NCI-H1048 (cell line): ENCODE measurements at regions not wholly inside any gene's neighbourhood (a gene's known extent, or its start where the extent isn't known, plus 50 kb on each side); places are given as distances from the start of the nearest gene placed in this dataset.

Experiments used
- DNase-seq: peaks from one replicate; lab custom pipeline; 2025; lab: John Stamatoyannopoulos, UW

GRCh38 chr9:29701971-29702370 is 2128.7 kb upstream of the C9orf72 start:
- DNase-seq: no peak

GRCh38 chr9:29714860-29715259 is 2141.6 kb upstream of the C9orf72 start:
- DNase-seq: no peak

- no peak for DNase-seq
Measured at GRCh38 chr9:29717631-29718030, 2144.3 kb upstream of the C9orf72 start.

- no peak for DNase-seq
Measured at GRCh38 chr9:29730163-29730562, 2156.9 kb upstream of the C9orf72 start.

GRCh38 chr9:29740518-29740917 is 2167.2 kb upstream of the C9orf72 start:
- no peak for DNase-seq

GRCh38 chr9:29741169-29741568 is 2167.9 kb upstream of the C9orf72 start:
- no peak for DNase-seq

- no peak for DNase-seq
Measured at GRCh38 chr9:29750062-29750461, 2176.8 kb upstream of the C9orf72 start.

- DNase-seq: no peak
Measured at GRCh38 chr9:29751226-29751625, 2177.9 kb upstream of the C9orf72 start.

- no peak for DNase-seq
Measured at GRCh38 chr9:29753638-29754037, 2180.4 kb upstream of the C9orf72 start.

GRCh38 chr9:29769019-29769418 is 2195.7 kb upstream of the C9orf72 start:
- no peak for DNase-seq

- DNase-seq: no peak
Measured at GRCh38 chr9:29773676-29774075, 2200.4 kb upstream of the C9orf72 start.

- no peak for DNase-seq
Measured at GRCh38 chr9:29775491-29775890, 2202.2 kb upstream of the C9orf72 start.

GRCh38 chr9:29778281-29778849 is 2205.1 kb upstream of the C9orf72 start:
- DNase-seq: no peak

- DNase-seq: no peak
Measured at GRCh38 chr9:29793970-29794369, 2220.7 kb upstream of the C9orf72 start.

GRCh38 chr9:29796291-29796952 is 2223.1 kb upstream of the C9orf72 start:
- DNase-seq: no peak

- no peak for DNase-seq
Measured at GRCh38 chr9:29798599-29798998, 2225.3 kb upstream of the C9orf72 start.

- no peak for DNase-seq
Measured at GRCh38 chr9:29799227-29799626, 2225.9 kb upstream of the C9orf72 start.

GRCh38 chr9:29800821-29801220 is 2227.5 kb upstream of the C9orf72 start:
- no peak for DNase-seq

- no peak for DNase-seq
Measured at GRCh38 chr9:29802454-29802853, 2229.2 kb upstream of the C9orf72 start.

GRCh38 chr9:29806937-29807618 is 2233.8 kb upstream of the C9orf72 start:
- DNase-seq: no peak

GRCh38 chr9:29816954-29817703 is 2243.8 kb upstream of the C9orf72 start:
- DNase-seq: no peak

- DNase-seq: no peak
Measured at GRCh38 chr9:29822458-29822857, 2249.2 kb upstream of the C9orf72 start.

GRCh38 chr9:29826421-29826820 is 2253.1 kb upstream of the C9orf72 start:
- DNase-seq: no peak
